ENCODE measurements at regions not wholly inside any gene's neighbourhood (a gene's known extent, or its start where the extent isn't known, plus 50 kb on each side); places are given as distances from the start of the nearest gene placed in this dataset.

DNA sequence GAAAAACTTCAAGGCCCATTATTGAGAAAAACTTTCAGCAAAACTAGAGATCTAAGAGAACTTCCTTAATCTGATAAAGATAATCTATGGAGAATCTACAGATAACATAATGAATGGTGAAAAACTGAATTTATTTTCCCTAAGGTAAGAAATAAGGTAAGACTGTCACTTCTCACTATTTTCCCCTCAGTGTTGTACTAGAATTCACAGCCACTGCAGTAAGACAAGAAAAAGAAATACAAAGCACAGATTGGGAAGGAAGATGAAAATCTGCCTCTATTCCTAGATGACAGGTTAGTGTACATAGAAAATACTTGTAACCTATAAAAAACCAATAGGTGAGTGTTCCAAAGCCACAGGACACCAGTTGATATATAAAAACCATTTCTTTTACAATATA, 220.7 kb upstream of the SHH start:
- no peak for DNase-seq (ENCODE audit: insufficient read length, low spot score, missing footprints)
- Histone ChIP-seq H3K9me3 (ENCODE audit: low read depth, low read length) (no peaks in the 10 kb centered on the region), H3K27me3 (ENCODE audit: insufficient read depth, low read length) (no peaks in the 10 kb centered on the region), H3K79me2 (ENCODE audit: insufficient read depth, low read length) (no peaks in the 10 kb centered on the region), H3K4me3 (ENCODE audit: insufficient read depth, low read length) (no peak overlapping the region), H3K4me2 (ENCODE audit: insufficient read depth, low read length) (no peak overlapping the region), H4K20me1 (ENCODE audit: insufficient read depth, low read length) (no peaks in the 10 kb centered on the region), H2AFZ (ENCODE audit: low read length) (no peak overlapping the region), H3K27ac (ENCODE audit: low read depth, low read length) (no peak overlapping the region), H3K4me1 (ENCODE audit: insufficient read depth, low read length) (no peaks in the 10 kb centered on the region), H3K36me3 (ENCODE audit: insufficient read depth, low read length) (no peaks in the 10 kb centered on the region)
- TF ChIP-seq, protein P1, sequence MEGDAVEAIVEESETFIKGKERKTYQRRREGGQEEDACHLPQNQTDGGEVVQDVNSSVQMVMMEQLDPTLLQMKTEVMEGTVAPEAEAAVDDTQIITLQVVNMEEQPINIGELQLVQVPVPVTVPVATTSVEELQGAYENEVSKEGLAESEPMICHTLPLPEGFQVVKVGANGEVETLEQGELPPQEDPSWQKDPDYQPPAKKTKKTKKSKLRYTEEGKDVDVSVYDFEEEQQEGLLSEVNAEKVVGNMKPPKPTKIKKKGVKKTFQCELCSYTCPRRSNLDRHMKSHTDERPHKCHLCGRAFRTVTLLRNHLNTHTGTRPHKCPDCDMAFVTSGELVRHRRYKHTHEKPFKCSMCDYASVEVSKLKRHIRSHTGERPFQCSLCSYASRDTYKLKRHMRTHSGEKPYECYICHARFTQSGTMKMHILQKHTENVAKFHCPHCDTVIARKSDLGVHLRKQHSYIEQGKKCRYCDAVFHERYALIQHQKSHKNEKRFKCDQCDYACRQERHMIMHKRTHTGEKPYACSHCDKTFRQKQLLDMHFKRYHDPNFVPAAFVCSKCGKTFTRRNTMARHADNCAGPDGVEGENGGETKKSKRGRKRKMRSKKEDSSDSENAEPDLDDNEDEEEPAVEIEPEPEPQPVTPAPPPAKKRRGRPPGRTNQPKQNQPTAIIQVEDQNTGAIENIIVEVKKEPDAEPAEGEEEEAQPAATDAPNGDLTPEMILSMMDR (IDR thresholded peaks at IDR 0.05; ENCODE audit: extremely low read depth, low read depth, low read length) = no peak

GRCh38 chr7:156031679-156032478, 219.6 kb upstream of the SHH start:
- Histone ChIP-seq H3K79me2 (ENCODE audit: insufficient read depth, low read length) (no peaks in the 10 kb centered on the region), H3K27ac (ENCODE audit: low read depth, low read length) (no peak overlapping the region), H3K4me3 (ENCODE audit: insufficient read depth, low read length) (no peak overlapping the region), H4K20me1 (ENCODE audit: insufficient read depth, low read length) (no peaks in the 10 kb centered on the region), H3K36me3 (ENCODE audit: insufficient read depth, low read length) (no peaks in the 10 kb centered on the region), H3K4me2 (ENCODE audit: insufficient read depth, low read length) (no peak overlapping the region), H3K27me3 (ENCODE audit: insufficient read depth, low read length) (no peaks in the 10 kb centered on the region), H2AFZ (ENCODE audit: low read length) (no peak overlapping the region), H3K4me1 (ENCODE audit: insufficient read depth, low read length) (no peaks in the 10 kb centered on the region), H3K9me3 (ENCODE audit: low read depth, low read length) (no peaks in the 10 kb centered on the region)
- TF ChIP-seq, protein P1 (IDR thresholded peaks at IDR 0.05; ENCODE audit: extremely low read depth, low read depth, low read length) = no peak
- peak; percentile 14 for DNase-seq (ENCODE audit: insufficient read length, low spot score, missing footprints)

DNA sequence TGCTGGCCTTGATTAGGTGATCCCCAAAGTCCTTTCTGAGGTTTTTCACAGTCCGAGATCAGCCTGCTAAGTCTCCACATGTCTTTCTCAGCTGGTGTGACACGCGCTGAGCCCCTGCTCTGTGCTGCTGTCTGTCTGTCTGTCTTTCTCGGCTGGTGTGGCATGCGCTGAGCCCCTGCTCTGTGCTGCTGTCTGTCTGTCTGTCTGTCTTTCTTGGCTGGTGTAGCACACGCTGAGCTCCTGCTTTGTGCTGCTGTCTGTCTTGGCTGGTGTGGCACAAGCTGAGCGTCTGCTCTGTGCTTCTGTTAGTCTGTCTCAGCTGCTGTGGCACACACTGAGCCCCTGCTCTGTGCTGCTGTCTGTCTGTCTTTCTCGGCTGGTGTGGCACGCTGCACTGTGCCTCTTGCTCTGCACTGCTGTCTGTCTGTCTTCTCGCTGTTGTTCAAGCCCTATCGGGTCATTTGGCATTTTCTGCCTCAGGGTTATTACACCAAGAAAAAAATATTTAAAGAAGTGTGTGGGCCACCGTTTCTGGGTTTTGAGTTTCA, 217.3 kb upstream of the SHH start:
- Histone ChIP-seq H3K4me2 (ENCODE audit: insufficient read depth, low read length) (no peak overlapping the region), H3K27ac (ENCODE audit: low read depth, low read length) (no peak overlapping the region), H4K20me1 (ENCODE audit: insufficient read depth, low read length) (no peaks in the 10 kb centered on the region), H3K4me1 (ENCODE audit: insufficient read depth, low read length) (no peaks in the 10 kb centered on the region), H3K79me2 (ENCODE audit: insufficient read depth, low read length) (no peaks in the 10 kb centered on the region), H3K4me3 (ENCODE audit: insufficient read depth, low read length) (no peak overlapping the region), H3K9me3 (ENCODE audit: low read depth, low read length) (no peaks in the 10 kb centered on the region), H3K36me3 (ENCODE audit: insufficient read depth, low read length) (no peaks in the 10 kb centered on the region), H3K27me3 (ENCODE audit: insufficient read depth, low read length) (no peaks in the 10 kb centered on the region), H2AFZ (ENCODE audit: low read length) (no peak overlapping the region)
- DNase-seq (ENCODE audit: insufficient read length, low spot score, missing footprints) = no peak
- TF ChIP-seq, protein P1 (IDR thresholded peaks at IDR 0.05; ENCODE audit: extremely low read depth, low read depth, low read length) = no peak

- Histone ChIP-seq H4K20me1 (ENCODE audit: insufficient read depth, low read length) (no peaks in the 10 kb centered on the region), H3K27me3 (ENCODE audit: insufficient read depth, low read length) (no peaks in the 10 kb centered on the region), H3K4me2 (ENCODE audit: insufficient read depth, low read length) (no peak overlapping the region), H3K27ac (ENCODE audit: low read depth, low read length) (no peak overlapping the region), H3K4me3 (ENCODE audit: insufficient read depth, low read length) (no peak overlapping the region), H2AFZ (ENCODE audit: low read length) (no peak overlapping the region), H3K4me1 (ENCODE audit: insufficient read depth, low read length) (no peaks in the 10 kb centered on the region), H3K9me3 (ENCODE audit: low read depth, low read length) (no peaks in the 10 kb centered on the region), H3K36me3 (ENCODE audit: insufficient read depth, low read length) (no peaks in the 10 kb centered on the region), H3K79me2 (ENCODE audit: insufficient read depth, low read length) (no peaks in the 10 kb centered on the region)
- TF ChIP-seq, protein P1 (IDR thresholded peaks at IDR 0.05; ENCODE audit: extremely low read depth, low read depth, low read length) = no peak
- DNase-seq (ENCODE audit: insufficient read length, low spot score, missing footprints) = no peak
These were observed 216.3 kb upstream of the SHH start for GRCh38 chr7:156028521-156028920.

All from osteoblast (primary cell).